Mesendoderm (in vitro differentiated cells): ENCODE measurements at regions not wholly inside any gene's neighbourhood (a gene's known extent, or its start where the extent isn't known, plus 50 kb on each side); places are given as distances from the start of the nearest gene placed in this dataset. TPM values are rescaled to one million over a fixed set of nuclear protein-coding genes. Genes with fewer than 3 reads are reported as not detected.

Experiments used
- DNase-seq: peaks from one replicate; pipeline ENCODE4 v3.0.0; 2013
- H2AK5ac ChIP-seq: 2 replicates; pipeline ENCODE4 v1.6.1; 2013; ENCODE audit warnings: low read length, inconsistent platforms
- H2BK120ac ChIP-seq: 2 replicates; pipeline ENCODE4 v1.6.1; 2013; ENCODE audit warnings: low read depth, mild to moderate bottlenecking, low read length, moderate library complexity, mixed read lengths
- H2BK15ac ChIP-seq: replicated peaks from 2 replicates; pipeline ENCODE4 v1.6.1; 2013; ENCODE audit warnings: low read depth, mild to moderate bottlenecking, moderate library complexity
- H2BK5ac ChIP-seq: 2 replicates; pipeline ENCODE4 v1.6.1; 2013; ENCODE audit warnings: low read length, inconsistent platforms
- H3K18ac ChIP-seq: 2 replicates; pipeline ENCODE4 v1.6.1; 2013; ENCODE audit warnings: mild to moderate bottlenecking, low read length, mixed read lengths
- H3K23ac ChIP-seq: one replicate; pipeline ENCODE4 v1.6.1; 2013; ENCODE audit warnings: low read length
- H3K27ac ChIP-seq: 2 replicates; pipeline ENCODE4 v1.5.1; 2013; ENCODE audit warnings: low read depth, mild to moderate bottlenecking, inconsistent platforms, low read length, moderate library complexity
- H3K27me3 ChIP-seq: 2 replicates; pipeline ENCODE4 v1.6.1; 2013; ENCODE audit warnings: low read length, control low read depth, mild to moderate bottlenecking, inconsistent platforms; ENCODE audit not compliant: insufficient read depth, poor library complexity
- H3K36me3 ChIP-seq: 2 replicates; pipeline ENCODE4 v1.6.1; 2013; ENCODE audit warnings: low read length, inconsistent platforms; ENCODE audit not compliant: control insufficient read depth, insufficient read depth
- H3K4ac ChIP-seq: one replicate; pipeline ENCODE4 v1.6.1; 2013; ENCODE audit warnings: low read depth, mild to moderate bottlenecking, low read length, moderate library complexity
- H3K4me1 ChIP-seq: 2 replicates; pipeline ENCODE4 v1.6.1; 2013; ENCODE audit warnings: low read depth, low read length, inconsistent platforms; ENCODE audit not compliant: control insufficient read depth
- H3K4me2 ChIP-seq: 2 replicates; pipeline ENCODE4 v1.6.1; 2013; ENCODE audit warnings: low read length
- H3K4me3 ChIP-seq: 2 replicates; pipeline ENCODE4 v1.5.1; 2013; ENCODE audit warnings: mild to moderate bottlenecking, low read length
- H3K56ac ChIP-seq: one replicate; pipeline ENCODE4 v1.6.1; 2013; ENCODE audit warnings: low read length
- H3K79me1 ChIP-seq: 2 replicates; pipeline ENCODE4 v1.6.1; 2013; ENCODE audit warnings: low read length, inconsistent platforms
- H3K79me2 ChIP-seq: 2 replicates; pipeline ENCODE4 v1.6.1; 2013; ENCODE audit warnings: mild to moderate bottlenecking, low read length; ENCODE audit not compliant: control insufficient read depth, insufficient read depth
- H3K9ac ChIP-seq: 2 replicates; pipeline ENCODE4 v1.6.1; 2013; ENCODE audit warnings: low read length, inconsistent platforms
- H4K5ac ChIP-seq: one replicate; pipeline ENCODE4 v1.6.1; 2013; ENCODE audit warnings: low read length
- H4K8ac ChIP-seq: one replicate; pipeline ENCODE4 v1.6.1; 2013; ENCODE audit warnings: low read depth, mild to moderate bottlenecking, control low read depth, low read length, moderate library complexity
- WGBS: extraction: QIAGEN DNeasy Blood & Tissue Kit; methylation state at CpG from one replicate; pipeline ENCODE4 v1.1.7; 2013; ENCODE audit warnings: low lambda C conversion rate, missing lambda C conversion rate; ENCODE audit not compliant: insufficient coverage; ENCODE audit errors: extremely low coverage; 5-methylcytosine and 5-hydroxymethylcytosine counted together
- small RNA-seq: library from polyadenylated mRNA; stranded (forward); fragments of <200 nt; extraction: miRNeasy Mini kit (QIAGEN cat#:217004); gene quantifications from one replicate; pipeline ENCODE3, GENCODE V24; 2013; ENCODE audit not compliant: insufficient read depth

- Histone ChIP-seq H3K4me1 (no peaks in the 10 kb centered on the region), H4K8ac (no peak overlapping the region), H2BK120ac (no peak overlapping the region), H3K79me1 (no peaks in the 10 kb centered on the region), H4K5ac (no peak overlapping the region), H3K27me3 (no peaks in the 10 kb centered on the region), H2BK15ac (no peak overlapping the region), H3K4me2 (no peak overlapping the region), H3K56ac (no peak overlapping the region), H3K79me2 (no peaks in the 10 kb centered on the region), H3K4me3 (no peak overlapping the region), H3K27ac (no peak overlapping the region), H2BK5ac (no peak overlapping the region), H3K36me3 (no peaks in the 10 kb centered on the region), H3K18ac (no peak overlapping the region), H2AK5ac (no peak overlapping the region), H3K23ac (no peak overlapping the region), H3K4ac (no peak overlapping the region), H3K9ac (no peak overlapping the region)
- no CpG with 5 or more reads among the region's 3 CpGs for WGBS
- no peak for DNase-seq
Measured at GRCh38 chr13:31978021-31978420, 53.6 kb upstream of the FRY start.

DNA sequence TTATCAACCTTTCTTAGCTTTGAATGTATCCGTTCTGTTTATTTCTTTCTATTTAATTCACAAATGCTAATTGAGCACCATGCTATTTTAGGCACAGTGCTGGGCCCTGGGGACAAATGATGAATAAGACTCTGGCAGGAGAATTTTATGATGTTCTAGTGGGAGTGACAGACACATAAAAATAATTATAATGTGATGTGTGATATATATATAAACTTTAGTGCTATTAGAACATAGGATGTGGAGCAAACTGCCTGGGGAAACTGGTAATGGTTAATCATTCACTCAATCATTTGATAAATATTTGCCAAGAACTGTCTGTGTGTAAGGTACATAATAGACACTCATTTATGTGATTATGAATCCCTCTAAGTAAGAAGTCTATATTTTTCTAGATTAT, 50.7 kb upstream of the FRY start:
- H3K4me3 ChIP-seq = no peak overlapping the region
- no peak overlapping the region for H4K5ac ChIP-seq
- no peaks in the 10 kb centered on the region for H3K4me1 ChIP-seq
- H2BK15ac ChIP-seq = no peak overlapping the region
- no peak for DNase-seq
- H3K23ac ChIP-seq = no peak overlapping the region
- H4K8ac ChIP-seq = no peak overlapping the region
- no peak overlapping the region for H3K18ac ChIP-seq
- no peak overlapping the region for H2BK5ac ChIP-seq
- no peak overlapping the region for H2AK5ac ChIP-seq
- H3K9ac ChIP-seq = no peak overlapping the region
- no peak overlapping the region for H3K56ac ChIP-seq
- no peak overlapping the region for H3K4ac ChIP-seq
- H3K79me2 ChIP-seq = no peaks in the 10 kb centered on the region
- WGBS = no CpG with 5 or more reads among the region's 1 CpG
- no peak overlapping the region for H3K27ac ChIP-seq
- no peaks in the 10 kb centered on the region for H3K79me1 ChIP-seq
- no peaks in the 10 kb centered on the region for H3K27me3 ChIP-seq
- no peak overlapping the region for H2BK120ac ChIP-seq
- H3K36me3 ChIP-seq = no peaks in the 10 kb centered on the region
- H3K4me2 ChIP-seq = no peak overlapping the region

Small RNA genes lying in the stretch of these regions (small RNA-seq; reads per million reads assigned to genes)
- gene RF00017 = not detected
